HCT116 (cell line): ENCODE measurements at regions not wholly inside any gene's neighbourhood (a gene's known extent, or its start where the extent isn't known, plus 50 kb on each side); places are given as distances from the start of the nearest gene placed in this dataset.

ENCODE experiments used
- ATAC-seq: fragments of 200-7000 bp; cut with Tn5 transposase; 2 replicates; pipeline ENCODE4 v1.9.1; 2020; ENCODE audit warnings: mild to moderate bottlenecking, moderate library complexity
- BruUV-seq: library from RNA; stranded (reverse); fragments of 400-500 nt; replicated peaks from 2 replicates; lab custom pipeline; 2021; lab: Mats Ljungman, UMichigan
- CTCF ChIA-PET: fragments of 300-600 bp; sonication (Branson Sonifier 250); formaldehyde crosslinking; loops from one replicate; lab custom pipeline; 2021; ENCODE audit warnings: antibody characterized with exemption; lab: Charles Lee
- POLR2A ChIA-PET: fragments of 300-600, 350-600 bp; sonication (Branson Sonifier 250); formaldehyde crosslinking; loops from one replicate; lab custom pipeline; 2021; ENCODE audit warnings: antibody characterized with exemption; lab: Charles Lee
- RAD21 ChIA-PET, 2 experiments: fragments of 300-600 bp; sonication (Branson Sonifier 250); formaldehyde crosslinking; loops; one replicate each; lab custom pipeline; 2023; ENCODE audit warnings: low total read pairs in 2 of 2; ENCODE audit not compliant: uncharacterized antibody in 2 of 2, unreplicated experiment in 2 of 2, low non-redundant PET in 1 of 2; lab: Charles Lee
- DNase-seq: peaks from one replicate; pipeline ENCODE4 v3.0.0-alpha.2; 2010; ENCODE audit warnings: low read depth, low spot score
- H2AFZ ChIP-seq: fragments of 200-600 bp; shearing (Covaris generic), sonication (generic); 2 replicates; pipeline ENCODE4 v1.6.1; 2017; ENCODE audit warnings: low read depth, mixed run types, mixed read lengths, antibody characterized with exemption, low read length; ENCODE audit not compliant: poor library complexity, severe bottlenecking
- H3K27ac ChIP-seq: 2 replicates; pipeline ENCODE4 v1.5.1; 2012; ENCODE audit warnings: low read depth, low read length
- H3K27me3 ChIP-seq: fragments of 200-600 bp; sonication (generic); 2 replicates; pipeline ENCODE4 v1.6.1; 2016; ENCODE audit warnings: mixed run types, low read length, mixed read lengths; ENCODE audit not compliant: insufficient read depth
- H3K36me3 ChIP-seq, 2 experiments: fragments of 200-500 bp in 1 of 2; fragments of 200-600 bp in 1 of 2; sonication (Bioruptor generic) in 1 of 2; sonication (generic) in 1 of 2; 2 replicates each; pipeline versions ENCODE4 v1.5.1 to v1.6.1; 2014 to 2016; ENCODE audit warnings: low read length in 2 of 2, inconsistent platforms in 1 of 2, mixed read lengths in 1 of 2, mixed run types in 1 of 2; ENCODE audit not compliant: insufficient read depth in 2 of 2, control insufficient read depth in 1 of 2
- H3K4me1 ChIP-seq, 2 experiments: fragments of 200-600 bp in 1 of 2; sonication (generic) in 1 of 2; 2 replicates each; pipeline versions ENCODE4 v1.5.1 to v1.6.1; 2012 to 2017; ENCODE audit warnings: low read length in 2 of 2, inconsistent platforms in 1 of 2, mild to moderate bottlenecking in 1 of 2, mixed read lengths in 1 of 2, mixed run types in 1 of 2, moderate library complexity in 1 of 2; ENCODE audit not compliant: insufficient read depth in 2 of 2, control insufficient read depth in 1 of 2
- H3K4me2 ChIP-seq: fragments of 200-600 bp; sonication (generic); 2 replicates; pipeline ENCODE4 v1.6.1; 2017; ENCODE audit warnings: mixed run types, low read length, mixed read lengths
- H3K4me3 ChIP-seq, 2 experiments: fragments of 200-600 bp in 1 of 2; sonication (generic) in 1 of 2; replicated peaks in 1 of 2; 2 replicates each; pipeline ENCODE4 v1.5.1; 2011 to 2016; ENCODE audit warnings: low read length in 2 of 2, control low read depth in 1 of 2, low read depth in 1 of 2, mild to moderate bottlenecking in 1 of 2, mixed read lengths in 1 of 2, mixed run types in 1 of 2
- H3K79me2 ChIP-seq: fragments of 200-600 bp; sonication (generic); 2 replicates; pipeline ENCODE4 v1.6.1; 2017; ENCODE audit warnings: mild to moderate bottlenecking, mixed run types, low read length, moderate library complexity, mixed read lengths; ENCODE audit not compliant: insufficient read depth
- H3K9ac ChIP-seq: fragments of 200-600 bp; sonication (generic); 2 replicates; pipeline ENCODE4 v1.6.1; 2016; ENCODE audit warnings: low read length, mixed read lengths
- H3K9me2 ChIP-seq: fragments of 200-600 bp; sonication (generic), shearing (Covaris generic); 2 replicates; pipeline ENCODE4 v1.6.1; 2017; ENCODE audit warnings: mixed run types, mild to moderate bottlenecking, moderate library complexity; ENCODE audit not compliant: insufficient read depth
- H3K9me3 ChIP-seq, 2 experiments: fragments of 200-500 bp in 1 of 2; fragments of 200-600 bp in 1 of 2; sonication (Bioruptor generic) in 1 of 2; sonication (generic) in 1 of 2; 2 replicates each; pipeline ENCODE4 v1.6.1; 2014 to 2017; ENCODE audit warnings: low read length in 2 of 2, mixed read lengths in 2 of 2, inconsistent platforms in 1 of 2, low read depth in 1 of 2, mild to moderate bottlenecking in 1 of 2, mixed run types in 1 of 2, moderate library complexity in 1 of 2; ENCODE audit not compliant: control insufficient read depth in 1 of 2, insufficient read depth in 1 of 2
- H4K20me1 ChIP-seq: fragments of 200-600 bp; sonication (generic), shearing (Covaris generic); 2 replicates; pipeline ENCODE4 v1.6.1; 2017; ENCODE audit warnings: mixed run types, mild to moderate bottlenecking, moderate library complexity; ENCODE audit not compliant: insufficient read depth
- CBX3 ChIP-seq: IDR thresholded peaks from 2 replicates; pipeline ENCODE4 v1.6.1; 2012; ENCODE audit warnings: low read depth
- EGR1 ChIP-seq: IDR thresholded peaks from 2 replicates; pipeline ENCODE4 v1.6.1; 2012; ENCODE audit warnings: low read depth
- ELF1 ChIP-seq: IDR thresholded peaks from 2 replicates; pipeline ENCODE4 v1.6.1; 2012; ENCODE audit warnings: low read depth, borderline replicate concordance
- EZH2phosphoT487 ChIP-seq: fragments of 200-600 bp; IDR thresholded peaks from 2 replicates; pipeline ENCODE4 v1.6.1; 2018; ENCODE audit warnings: antibody characterized with exemption, borderline replicate concordance
- FOSL1 ChIP-seq: IDR thresholded peaks from 2 replicates; pipeline ENCODE4 v1.6.1; 2012; ENCODE audit warnings: low read depth
- POLR2A ChIP-seq: IDR thresholded peaks from 2 replicates; pipeline ENCODE4 v1.7.0; 2011; ENCODE audit warnings: borderline replicate concordance; ENCODE audit not compliant: insufficient read depth, insufficient read length; ENCODE audit errors: extremely low read depth
- RAD21 ChIP-seq: IDR thresholded peaks from 2 replicates; pipeline ENCODE4 v1.6.1; 2012; ENCODE audit warnings: low read depth, mild to moderate bottlenecking
- SIN3A ChIP-seq: IDR thresholded peaks from 2 replicates; pipeline ENCODE4 v1.6.1; 2012; ENCODE audit warnings: low read depth
- SP1 ChIP-seq: IDR thresholded peaks from 2 replicates; pipeline ENCODE4 v1.6.1; 2012; ENCODE audit warnings: low read depth
- SRF ChIP-seq: IDR thresholded peaks from 2 replicates; pipeline ENCODE4 v1.6.1; 2012; ENCODE audit warnings: low read depth
- TCF7L2 ChIP-seq: IDR thresholded peaks from 2 replicates; pipeline ENCODE4 v1.7.0; 2011; ENCODE audit warnings: borderline replicate concordance, inconsistent platforms; ENCODE audit not compliant: insufficient read depth, insufficient read length; ENCODE audit errors: extremely low read depth
- YY1 ChIP-seq: IDR thresholded peaks from 2 replicates; pipeline ENCODE4 v1.6.1; 2011; ENCODE audit warnings: low read length, low read depth, moderate library complexity, mild to moderate bottlenecking; ENCODE audit not compliant: insufficient replicate concordance; ENCODE audit errors: extremely low read depth
- ZNF274 ChIP-seq: fragments of 200-500 bp; sonication (Bioruptor generic); IDR thresholded peaks from 2 replicates; pipeline ENCODE4 v1.6.1; 2014; ENCODE audit warnings: mild to moderate bottlenecking, low read depth, low read length, inconsistent platforms
- intact Hi-C: fragments of 100-400 bp; cut with micrococcal nuclease; formaldehyde crosslinking; loops from 2 replicates; pipeline ENCODE4 v1.10.0; 2022
- TF ChIP-seq, protein P1 (sequence below): IDR thresholded peaks from 2 replicates; pipeline ENCODE4 v1.6.1; 2012
- TF ChIP-seq, protein P2 (sequence below): IDR thresholded peaks from 2 replicates; pipeline ENCODE4 v1.6.1; 2012
- TF ChIP-seq, protein P3 (sequence below): IDR thresholded peaks from 2 replicates; pipeline ENCODE4 v1.6.1; 2012; ENCODE audit warnings: low read depth

DNA sequence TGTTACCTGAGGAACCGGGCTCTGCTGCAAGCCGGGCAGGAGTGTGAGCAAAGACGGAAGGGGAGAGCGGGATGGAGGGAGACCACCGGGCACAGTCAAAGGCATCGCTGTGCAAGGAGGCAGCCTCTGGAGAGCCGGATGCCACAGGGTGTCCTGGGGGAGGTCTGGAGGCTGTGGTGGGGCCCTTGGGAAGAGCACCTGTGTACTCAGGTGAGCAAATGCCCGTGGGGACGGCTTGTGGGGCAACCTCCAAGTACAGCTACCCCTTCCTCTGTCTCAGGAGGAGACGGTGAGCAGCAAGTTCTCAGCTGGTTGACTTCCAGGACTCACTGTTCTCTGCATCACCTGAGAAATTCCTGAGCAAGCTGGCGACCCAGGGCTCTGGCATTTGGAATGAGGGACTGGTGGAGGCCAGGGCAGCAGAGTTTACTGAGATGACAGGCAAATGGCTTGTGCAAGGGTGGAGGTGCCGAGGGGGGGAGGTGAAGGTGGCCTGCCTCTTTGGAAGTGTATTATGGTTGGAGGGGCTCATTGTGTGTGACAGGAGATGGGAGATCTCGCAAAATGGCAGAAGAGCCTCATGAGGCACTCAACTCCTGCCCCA is 345.2 kb upstream of the SHH start:
- Histone ChIP-seq H3K79me2 (no peaks in the 10 kb centered on the region), H3K27me3 (no peaks in the 10 kb centered on the region), H3K9me2 (no peaks in the 10 kb centered on the region), H4K20me1 (no peaks in the 10 kb centered on the region), H3K4me2 (no peak overlapping the region), H3K4me1 (peaks cover 6 to 16% of the 10 kb centered on the region in 2 experiments; a peak in 3 of 4 replicates), H3K9me3 (no peaks in the 10 kb centered on the region), H3K9ac (no peak overlapping the region), H3K27ac (no peak overlapping the region), H3K4me3 (no peak overlapping the region), H3K36me3 (no peaks in the 10 kb centered on the region), H2AFZ (no peak overlapping the region)
- intact Hi-C loops = loop anchor here (5.0 kb wide), 2 partner anchors 195 to 315 kb away; no protein-coding TSS in a partner anchor
- no peak for ATAC-seq
- no peak for DNase-seq
- CTCF ChIA-PET = interaction anchor here (0.6 to 1.3 kb wide), 4 partner anchors 10 to 345 kb away, joined by 3 to 11 read pairs (median 6); partner anchors contain the start of gene SHH
- TF ChIP-seq TCF7L2 (no peak), ELF1 (no peak), EZH2phosphoT487 (no peak), RAD21 (no peak), FOSL1 (no peak), SP1 (no peak), SRF (no peak), YY1 (no peak), CBX3 (no peak), SIN3A (no peak), EGR1 (no peak), POLR2A (no peak), ZNF274 (no peak)
- TF ChIP-seq, protein P1, sequence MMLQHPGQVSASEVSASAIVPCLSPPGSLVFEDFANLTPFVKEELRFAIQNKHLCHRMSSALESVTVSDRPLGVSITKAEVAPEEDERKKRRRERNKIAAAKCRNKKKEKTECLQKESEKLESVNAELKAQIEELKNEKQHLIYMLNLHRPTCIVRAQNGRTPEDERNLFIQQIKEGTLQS = no peak
- TF ChIP-seq, protein P2, sequence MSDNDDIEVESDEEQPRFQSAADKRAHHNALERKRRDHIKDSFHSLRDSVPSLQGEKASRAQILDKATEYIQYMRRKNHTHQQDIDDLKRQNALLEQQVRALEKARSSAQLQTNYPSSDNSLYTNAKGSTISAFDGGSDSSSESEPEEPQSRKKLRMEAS = no peak
- TF ChIP-seq, protein P3, sequence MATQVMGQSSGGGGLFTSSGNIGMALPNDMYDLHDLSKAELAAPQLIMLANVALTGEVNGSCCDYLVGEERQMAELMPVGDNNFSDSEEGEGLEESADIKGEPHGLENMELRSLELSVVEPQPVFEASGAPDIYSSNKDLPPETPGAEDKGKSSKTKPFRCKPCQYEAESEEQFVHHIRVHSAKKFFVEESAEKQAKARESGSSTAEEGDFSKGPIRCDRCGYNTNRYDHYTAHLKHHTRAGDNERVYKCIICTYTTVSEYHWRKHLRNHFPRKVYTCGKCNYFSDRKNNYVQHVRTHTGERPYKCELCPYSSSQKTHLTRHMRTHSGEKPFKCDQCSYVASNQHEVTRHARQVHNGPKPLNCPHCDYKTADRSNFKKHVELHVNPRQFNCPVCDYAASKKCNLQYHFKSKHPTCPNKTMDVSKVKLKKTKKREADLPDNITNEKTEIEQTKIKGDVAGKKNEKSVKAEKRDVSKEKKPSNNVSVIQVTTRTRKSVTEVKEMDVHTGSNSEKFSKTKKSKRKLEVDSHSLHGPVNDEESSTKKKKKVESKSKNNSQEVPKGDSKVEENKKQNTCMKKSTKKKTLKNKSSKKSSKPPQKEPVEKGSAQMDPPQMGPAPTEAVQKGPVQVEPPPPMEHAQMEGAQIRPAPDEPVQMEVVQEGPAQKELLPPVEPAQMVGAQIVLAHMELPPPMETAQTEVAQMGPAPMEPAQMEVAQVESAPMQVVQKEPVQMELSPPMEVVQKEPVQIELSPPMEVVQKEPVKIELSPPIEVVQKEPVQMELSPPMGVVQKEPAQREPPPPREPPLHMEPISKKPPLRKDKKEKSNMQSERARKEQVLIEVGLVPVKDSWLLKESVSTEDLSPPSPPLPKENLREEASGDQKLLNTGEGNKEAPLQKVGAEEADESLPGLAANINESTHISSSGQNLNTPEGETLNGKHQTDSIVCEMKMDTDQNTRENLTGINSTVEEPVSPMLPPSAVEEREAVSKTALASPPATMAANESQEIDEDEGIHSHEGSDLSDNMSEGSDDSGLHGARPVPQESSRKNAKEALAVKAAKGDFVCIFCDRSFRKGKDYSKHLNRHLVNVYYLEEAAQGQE = no peak
- POLR2A ChIA-PET = interaction anchor here (1.3 to 1.9 kb wide), 2 partner anchors 10 to 196 kb away, joined by 4 to 7 read pairs; no protein-coding TSS in a partner anchor
- BruUV-seq = no TSS peak
- RAD21 ChIA-PET = no interaction called here
